Globus pallidus (tissue), 1 donor: ENCODE measurements at regions not wholly inside any gene's neighbourhood (a gene's known extent, or its start where the extent isn't known, plus 50 kb on each side); places are given as distances from the start of the nearest gene placed in this dataset.

Source experiments
- DNase-seq: peaks from one replicate; pipeline ENCODE4 v3.0.0-alpha.2; 2015; ENCODE audit warnings: low spot score

DNA sequence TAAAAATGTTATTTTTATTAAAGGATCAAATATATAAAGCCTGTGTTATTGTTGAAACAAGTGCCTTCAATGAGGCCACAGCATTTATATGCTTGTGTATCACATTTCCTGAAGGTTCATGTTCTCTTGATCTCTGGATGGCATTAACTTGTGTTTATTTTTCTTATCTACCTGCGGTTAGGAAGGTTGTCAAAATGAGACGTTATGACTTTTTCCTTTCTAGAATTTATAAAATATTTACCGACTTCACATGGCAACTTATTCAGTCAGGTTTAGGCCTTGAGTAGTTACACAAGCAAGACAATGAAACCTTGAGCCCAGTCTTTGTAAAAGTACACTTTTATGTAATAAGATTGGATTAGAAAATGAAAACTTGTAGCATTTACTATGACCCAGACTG is 196.4 kb upstream of the ACVR2A start:
- DNase-seq: no peak

GRCh38 chr2:147647816-147648215 is 197.0 kb upstream of the ACVR2A start:
- DNase-seq: no peak

DNA sequence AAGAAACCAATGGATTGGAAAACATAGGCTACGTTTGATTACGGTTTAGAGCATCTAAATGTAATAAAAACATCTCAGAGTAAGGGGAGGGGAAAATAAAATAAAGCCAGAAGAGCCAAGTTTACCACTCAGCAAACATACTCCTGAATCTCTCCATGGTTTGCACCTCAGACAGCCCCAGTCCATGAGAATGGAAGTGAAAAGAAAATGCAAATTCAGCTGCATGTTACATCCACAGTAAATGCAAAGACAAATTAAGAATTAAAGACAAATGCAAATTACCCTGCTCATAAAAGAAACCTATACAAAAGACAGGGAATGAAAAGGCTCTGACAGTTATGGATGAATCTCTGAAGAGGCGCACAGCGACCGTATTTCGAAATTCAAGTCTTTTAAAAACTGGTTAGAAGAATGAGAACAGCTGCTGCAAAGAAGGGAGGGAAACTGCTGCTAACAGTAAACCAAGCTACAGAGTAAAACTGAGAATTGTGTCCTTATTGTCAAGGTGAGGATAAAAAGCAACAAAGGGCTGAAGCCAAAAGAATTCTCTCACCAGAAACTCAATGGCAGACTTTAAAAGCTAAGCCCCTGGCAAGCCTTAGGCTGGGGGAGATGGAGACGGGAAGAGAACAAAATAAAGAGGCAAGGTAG is 197.9 kb upstream of the ACVR2A start:
- DNase-seq: no peak

DNA sequence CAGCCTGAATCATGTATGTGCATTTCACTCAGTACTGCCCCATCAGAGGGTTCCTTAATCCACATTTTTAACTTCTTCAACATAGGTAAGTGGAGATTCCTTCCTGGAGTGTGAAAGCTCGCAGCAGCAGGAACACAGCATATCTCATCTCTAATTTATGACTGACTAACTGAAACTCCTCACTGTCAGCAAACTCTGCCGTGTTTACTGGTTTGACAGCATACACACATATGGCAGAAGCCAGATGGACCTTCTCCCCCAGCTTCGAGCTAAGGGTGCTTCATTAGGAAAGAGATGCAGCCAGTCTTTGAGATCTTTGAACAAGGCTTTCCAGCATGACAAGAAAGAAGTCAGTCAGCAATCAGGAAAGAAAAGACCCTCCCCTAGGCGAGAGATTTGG is 200.3 kb upstream of the ACVR2A start:
- DNase-seq: no peak

- no peak for DNase-seq
Measured at GRCh38 chr2:147642765-147643164, 202.1 kb upstream of the ACVR2A start.

- DNase-seq: no peak
Measured at GRCh38 chr2:147641651-147642050, 203.2 kb upstream of the ACVR2A start.

GRCh38 chr2:147639891-147640290 is 204.9 kb upstream of the ACVR2A start:
- DNase-seq: no peak

GRCh38 chr2:147639386-147639785 is 205.4 kb upstream of the ACVR2A start:
- DNase-seq: no peak

GRCh38 chr2:147636886-147637285 is 207.9 kb upstream of the ACVR2A start:
- no peak for DNase-seq

GRCh38 chr2:147636238-147636882 is 208.5 kb upstream of the ACVR2A start:
- peak; percentile 22 for DNase-seq

GRCh38 chr2:147634826-147635225 is 210.0 kb upstream of the ACVR2A start:
- no peak for DNase-seq

DNA sequence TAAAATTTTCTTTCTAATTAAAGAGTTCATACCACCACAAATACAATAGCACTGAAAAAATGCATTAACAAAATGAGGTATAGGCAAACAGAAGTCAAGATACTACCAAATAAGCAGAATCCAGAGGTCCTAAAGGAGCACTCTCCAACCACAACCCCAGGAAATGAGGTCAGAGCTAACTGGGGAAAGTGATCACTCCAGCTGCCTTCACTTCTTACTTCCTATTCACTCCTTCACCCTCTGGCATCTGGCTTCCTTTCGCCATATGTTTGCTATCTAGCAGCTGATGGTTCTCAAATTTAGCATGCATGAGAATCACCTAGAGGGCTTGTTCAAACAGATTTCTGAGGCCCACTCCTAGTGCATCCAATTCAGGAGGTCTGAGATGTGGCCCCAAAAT is 212.6 kb upstream of the ACVR2A start:
- DNase-seq: no peak

DNA sequence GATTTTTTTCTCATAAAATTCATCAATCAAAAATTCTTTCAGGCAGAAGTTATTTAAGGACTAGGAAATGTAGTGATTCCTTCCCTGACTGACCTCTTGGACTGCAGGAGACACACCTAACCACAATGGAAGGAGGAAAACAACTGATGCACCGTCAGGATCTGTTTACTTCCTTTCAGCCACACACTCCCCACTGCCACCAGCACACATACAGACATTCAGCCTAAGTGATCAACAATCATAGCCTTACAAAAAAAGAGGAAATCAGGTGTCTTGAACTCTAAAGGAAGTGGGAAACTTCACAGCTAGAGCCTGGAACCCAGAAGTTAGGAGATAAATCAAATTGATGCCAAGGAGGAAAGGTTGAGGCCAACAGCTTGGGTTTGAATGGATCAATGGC is 213.5 kb upstream of the ACVR2A start:
- DNase-seq: no peak

DNA sequence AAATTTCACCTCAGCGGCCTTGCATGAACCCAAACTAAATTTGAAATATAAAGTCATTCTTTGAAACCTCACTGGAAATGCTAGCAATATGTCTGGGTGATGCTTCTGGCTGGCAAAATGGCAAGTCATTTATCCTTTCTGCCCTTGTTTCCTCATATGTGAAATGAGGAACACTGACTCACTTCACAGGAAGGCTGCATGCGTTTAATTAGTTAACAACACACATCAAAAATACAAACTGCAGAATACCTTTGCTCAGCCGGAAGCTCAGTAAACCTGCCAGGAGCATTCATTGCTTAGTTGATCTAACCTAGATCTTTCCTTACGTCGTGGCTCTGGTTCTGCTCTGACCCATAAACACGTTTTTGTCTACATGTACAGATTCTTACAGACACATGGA is 214.2 kb upstream of the ACVR2A start:
- no peak for DNase-seq

- DNase-seq: no peak
Measured at GRCh38 chr2:147628971-147629421, 215.8 kb upstream of the ACVR2A start.

DNA sequence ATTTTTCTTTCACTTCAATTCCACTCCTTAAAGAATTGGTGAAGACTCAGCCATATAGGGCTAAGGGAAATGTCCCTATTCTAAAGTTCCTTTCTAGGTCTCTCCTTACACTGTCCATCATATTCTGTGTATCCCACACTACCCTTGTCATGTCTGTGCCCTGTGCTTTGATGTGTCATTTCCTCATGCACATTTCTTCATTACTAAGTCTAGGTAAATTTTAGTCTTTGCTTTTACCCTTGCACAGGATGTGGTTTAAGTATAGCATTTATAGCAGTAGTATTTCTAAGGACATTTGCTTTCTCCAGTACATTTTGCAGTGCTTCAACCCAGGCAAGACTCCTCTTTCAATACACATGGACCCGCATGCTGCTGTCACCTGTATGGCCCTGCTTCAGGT is 221.5 kb upstream of the ACVR2A start:
- no peak for DNase-seq

DNA sequence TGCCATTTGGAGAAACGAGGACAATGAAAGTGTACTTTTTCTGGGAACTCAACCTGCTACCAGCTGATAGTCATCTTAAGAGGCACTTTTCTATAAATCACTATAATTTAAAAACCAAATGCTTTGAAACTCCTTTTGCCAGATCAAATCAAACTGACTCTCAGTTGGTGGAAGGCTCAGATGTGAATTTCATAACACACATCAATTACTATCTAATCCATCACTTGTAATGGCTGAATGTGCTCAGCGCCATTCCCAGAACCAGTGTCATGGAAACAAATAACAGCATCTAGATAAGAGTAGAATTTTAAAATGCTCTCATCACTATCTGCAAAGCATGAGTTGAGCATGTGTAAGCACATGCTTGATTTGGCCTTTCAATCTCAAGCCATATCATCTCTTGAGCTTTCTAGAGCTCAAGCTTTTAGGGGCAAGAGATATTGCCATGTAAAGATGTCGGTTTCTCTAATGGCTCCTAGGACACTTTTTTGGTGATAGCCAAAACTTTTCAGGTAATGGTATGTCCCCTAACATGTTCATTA is 223.1 kb upstream of the ACVR2A start:
- no peak for DNase-seq

GRCh38 chr2:147619808-147620207 is 225.0 kb upstream of the ACVR2A start:
- no peak for DNase-seq

DNA sequence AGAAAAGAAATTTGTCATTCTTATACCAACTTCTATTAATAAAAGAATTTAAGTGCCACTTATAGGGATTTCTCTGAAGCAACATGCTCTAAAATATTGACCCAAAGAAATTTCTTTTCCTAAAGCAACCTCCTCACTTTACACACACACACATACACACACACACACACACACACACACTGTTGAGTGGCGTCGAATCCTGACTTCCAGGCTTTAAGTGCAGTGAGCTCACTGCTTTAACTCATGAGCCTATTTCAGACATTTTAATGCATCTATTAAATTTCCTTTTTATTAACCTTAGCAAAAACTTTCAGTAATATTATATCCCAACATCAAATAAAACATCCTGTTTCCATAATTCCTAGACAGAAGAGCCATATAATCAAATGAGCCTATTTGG is 229.1 kb upstream of the ACVR2A start:
- DNase-seq: no peak

DNA sequence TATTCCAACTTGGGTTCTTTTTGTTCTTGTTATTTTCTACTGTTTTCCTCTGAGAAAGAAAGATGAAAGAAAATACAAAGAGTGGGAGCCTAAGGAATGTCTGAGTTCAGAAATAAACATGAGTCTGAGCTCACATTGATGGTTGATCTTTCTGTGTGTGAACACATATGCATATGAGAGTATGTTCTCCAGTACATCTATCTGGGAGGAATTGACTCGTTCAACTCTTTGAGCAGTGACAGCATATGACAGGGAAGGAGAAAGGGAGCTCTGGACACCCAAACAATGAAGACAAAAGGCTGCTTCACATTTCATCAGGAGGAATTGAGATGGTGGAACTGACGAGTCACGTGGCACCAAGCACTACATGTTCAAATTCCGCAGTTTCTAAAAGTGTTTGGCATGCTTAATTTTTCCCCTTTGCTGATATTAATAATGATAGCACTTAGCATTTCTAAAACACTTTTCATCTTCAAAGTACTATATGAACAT is 229.8 kb upstream of the ACVR2A start:
- no peak for DNase-seq

DNA sequence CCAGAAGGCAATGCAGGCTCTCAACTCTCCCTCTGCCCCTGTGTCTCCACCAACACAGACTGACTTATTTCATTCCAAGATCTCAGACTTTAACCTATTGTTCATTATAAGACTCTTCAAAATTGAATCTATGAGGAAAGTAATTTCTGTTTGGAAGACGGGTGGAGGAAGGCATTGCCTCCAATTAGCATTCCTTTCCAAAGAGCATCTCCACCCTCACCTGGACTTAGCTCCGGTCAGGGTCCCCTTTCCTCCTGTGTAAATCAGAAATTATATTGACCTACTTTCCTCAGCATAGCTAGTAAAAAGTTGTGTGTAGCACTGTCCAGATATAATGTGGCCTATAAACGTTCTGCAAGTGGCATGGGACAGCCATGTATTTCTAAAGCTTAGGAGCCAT is 230.4 kb upstream of the ACVR2A start:
- no peak for DNase-seq

DNA sequence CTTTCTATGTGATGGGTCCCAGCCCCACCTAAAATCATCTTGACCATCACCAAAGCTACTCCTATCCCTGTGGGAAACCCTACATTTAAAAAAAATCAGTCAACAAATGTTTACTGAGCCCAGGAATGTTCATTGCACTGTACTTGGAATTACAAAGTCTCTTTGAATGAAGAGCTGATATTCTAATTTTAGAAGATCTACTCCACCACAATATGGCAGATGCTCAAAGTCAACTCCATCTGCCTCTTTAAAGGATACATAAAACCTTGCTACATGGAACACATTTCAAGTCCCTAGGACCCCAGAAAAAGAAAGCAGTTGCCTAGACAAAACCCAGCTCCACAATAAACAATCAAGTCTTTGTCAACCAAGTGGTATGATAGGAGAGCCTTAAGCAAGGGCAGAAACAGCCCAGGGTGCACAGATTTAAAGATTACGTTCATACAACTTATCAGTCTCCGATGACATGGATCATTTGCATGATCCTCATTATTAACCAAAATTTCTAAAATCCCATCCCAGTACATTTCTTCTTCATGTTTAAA is 234.3 kb upstream of the ACVR2A start:
- DNase-seq: no peak

- no peak for DNase-seq
Measured at GRCh38 chr2:147609301-147609700, 235.5 kb upstream of the ACVR2A start.
